ENCODE measurements at regions not wholly inside any gene's neighbourhood (a gene's known extent, or its start where the extent isn't known, plus 50 kb on each side); places are given as distances from the start of the nearest gene placed in this dataset.

- no peak for DNase-seq
These were observed 477.7 kb downstream of the BTBD3 start for GRCh38 chr20:12395353-12395752.

DNA sequence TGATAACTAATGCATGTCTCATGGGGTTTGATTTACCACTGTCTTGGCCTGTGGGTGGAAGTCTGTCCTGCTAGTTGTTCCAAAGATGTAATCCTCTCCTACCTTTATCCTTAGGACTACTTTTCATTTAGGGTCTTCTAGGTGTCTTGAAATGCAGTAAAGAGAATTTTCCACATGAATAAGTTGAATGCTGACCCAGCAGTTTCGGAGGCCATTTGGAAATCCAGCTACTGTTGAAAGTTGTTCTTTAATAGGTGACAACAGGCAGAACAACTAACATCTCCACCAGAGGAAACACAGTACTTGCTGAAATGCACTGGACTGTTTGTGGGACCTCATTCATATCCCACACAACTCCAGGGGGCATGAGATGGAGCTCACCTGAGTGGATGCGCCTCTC is 478.1 kb downstream of the BTBD3 start:
- DNase-seq: no peak

GRCh38 chr20:12399110-12399836 is 481.6 kb downstream of the BTBD3 start:
- no peak for DNase-seq

DNA sequence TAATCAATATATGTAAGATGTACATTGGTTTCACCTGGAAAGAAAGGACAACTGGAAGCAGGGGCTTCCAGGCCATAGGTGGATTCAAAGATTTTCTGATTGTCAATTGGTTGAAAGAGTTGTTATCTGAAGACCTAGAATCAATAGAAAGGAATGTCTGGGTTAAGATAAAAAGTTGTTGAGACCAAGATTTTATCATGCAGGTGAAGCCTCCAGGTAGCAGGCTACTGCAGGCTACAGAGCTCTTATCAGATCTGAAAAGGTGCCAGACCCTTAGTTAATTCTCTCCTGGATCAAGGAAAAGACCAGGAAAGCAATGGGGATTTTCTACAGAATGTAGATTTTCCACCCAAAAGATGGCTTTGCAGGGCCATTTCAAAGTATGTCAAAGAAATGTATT is 487.2 kb downstream of the BTBD3 start:
- no peak for DNase-seq

DNA sequence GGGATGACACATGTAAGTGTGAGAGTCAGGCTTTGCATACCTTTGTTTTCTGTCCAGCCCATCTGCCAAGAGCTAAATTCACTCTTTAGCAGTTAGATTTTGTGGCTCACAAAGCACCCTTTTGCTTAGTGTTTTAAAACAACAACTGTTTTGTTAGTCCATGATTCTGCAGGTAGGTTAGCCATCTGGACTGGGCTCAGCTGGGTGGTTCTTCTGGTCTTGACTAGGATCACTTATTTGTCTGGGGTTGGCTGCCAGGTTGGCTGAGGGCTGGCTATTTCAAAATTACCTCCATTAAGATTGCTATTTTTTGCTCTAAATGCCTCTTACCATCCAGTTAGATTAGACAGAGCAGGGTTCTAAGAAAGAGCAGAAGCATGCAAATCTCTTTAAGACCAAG is 489.3 kb downstream of the BTBD3 start:
- no peak for DNase-seq

DNA sequence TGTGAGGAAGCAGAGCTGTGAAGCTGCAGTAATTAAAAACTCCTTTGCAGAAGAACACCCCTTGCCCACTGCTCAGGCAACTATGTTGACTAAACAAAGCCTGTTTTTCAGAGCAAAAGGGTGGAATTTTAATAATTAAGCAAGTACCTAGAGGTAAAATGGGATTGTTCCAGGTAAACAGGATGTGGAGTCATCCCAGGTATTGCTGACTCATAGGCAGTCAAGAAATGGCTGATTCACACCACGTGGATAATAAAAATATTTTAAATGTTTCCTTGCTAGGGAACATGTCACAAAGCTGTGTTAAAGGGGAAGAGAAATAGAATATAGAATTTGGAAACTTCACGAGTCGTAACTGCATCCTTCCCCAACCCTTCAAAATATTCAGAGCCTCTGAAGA is 491.8 kb downstream of the BTBD3 start:
- no peak for DNase-seq

GRCh38 chr20:12410783-12411182 is 493.1 kb downstream of the BTBD3 start:
- DNase-seq: no peak

- no peak for DNase-seq
These were observed 493.7 kb downstream of the BTBD3 start for GRCh38 chr20:12411246-12411940.

GRCh38 chr20:12413116-12413515 is 495.4 kb downstream of the BTBD3 start:
- DNase-seq: no peak

DNA sequence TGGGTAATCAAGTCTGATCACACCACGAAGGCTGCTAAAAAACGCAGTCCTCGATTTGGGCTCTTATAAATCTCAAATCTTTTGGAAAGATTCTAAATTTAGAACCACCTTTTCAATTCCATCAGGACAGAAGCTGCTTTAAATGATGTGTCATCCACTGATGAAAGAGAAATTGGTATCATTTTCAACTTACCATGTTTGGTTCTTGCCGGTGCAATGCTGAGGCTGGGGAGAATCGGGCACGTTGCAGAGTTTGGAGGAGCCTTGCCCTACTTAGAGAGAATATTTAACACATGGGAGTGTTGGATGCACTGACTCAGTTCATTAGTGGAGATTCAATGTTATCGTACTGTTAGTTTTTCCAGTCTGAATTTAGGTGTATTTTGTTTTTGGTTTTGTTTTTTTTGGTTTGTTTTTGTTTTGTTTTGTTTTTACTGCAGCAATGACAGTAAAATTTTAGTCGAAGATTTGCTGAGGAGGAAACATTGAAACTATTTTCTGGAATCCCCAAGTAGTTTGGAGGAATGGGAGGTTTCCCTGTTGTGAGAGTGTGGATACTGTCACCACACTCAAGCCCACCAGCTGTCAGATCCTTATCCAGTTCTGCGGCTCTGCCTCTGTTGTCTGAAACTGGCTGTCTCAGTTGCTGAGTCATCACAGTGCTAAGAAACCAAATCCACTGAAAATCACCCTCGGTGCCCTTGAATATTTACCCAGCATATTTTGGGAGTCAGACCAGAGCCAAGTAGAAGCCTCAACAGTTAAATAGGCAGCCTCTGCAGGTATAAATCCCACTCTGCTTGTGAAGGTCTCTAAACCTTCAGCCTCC is 497.0 kb downstream of the BTBD3 start:
- DNase-seq: no peak

- no peak for DNase-seq
These were observed 498.6 kb downstream of the BTBD3 start for GRCh38 chr20:12416281-12416680.

DNA sequence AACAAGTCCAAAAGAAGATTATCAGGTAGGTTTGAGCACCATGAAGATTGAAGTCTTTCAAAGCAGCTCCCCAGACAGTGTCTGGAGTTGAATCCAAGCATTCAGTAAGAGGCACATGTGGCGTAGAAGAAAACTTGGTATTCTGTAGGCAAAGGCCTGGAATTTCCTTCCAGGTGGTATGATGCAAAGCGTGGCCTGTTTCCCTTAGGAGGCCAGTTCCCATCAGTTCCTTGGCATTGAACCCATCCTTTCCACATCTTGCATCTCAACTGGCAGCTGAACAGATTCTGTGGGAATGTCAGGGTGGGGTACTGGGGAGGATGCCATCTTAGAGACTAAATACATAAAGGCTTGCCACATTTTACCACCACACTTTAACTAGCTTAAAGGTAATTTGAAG is 516.0 kb downstream of the BTBD3 start:
- DNase-seq: no peak

- no peak for DNase-seq
These were observed 517.0 kb downstream of the BTBD3 start for GRCh38 chr20:12434672-12435071.

DNA sequence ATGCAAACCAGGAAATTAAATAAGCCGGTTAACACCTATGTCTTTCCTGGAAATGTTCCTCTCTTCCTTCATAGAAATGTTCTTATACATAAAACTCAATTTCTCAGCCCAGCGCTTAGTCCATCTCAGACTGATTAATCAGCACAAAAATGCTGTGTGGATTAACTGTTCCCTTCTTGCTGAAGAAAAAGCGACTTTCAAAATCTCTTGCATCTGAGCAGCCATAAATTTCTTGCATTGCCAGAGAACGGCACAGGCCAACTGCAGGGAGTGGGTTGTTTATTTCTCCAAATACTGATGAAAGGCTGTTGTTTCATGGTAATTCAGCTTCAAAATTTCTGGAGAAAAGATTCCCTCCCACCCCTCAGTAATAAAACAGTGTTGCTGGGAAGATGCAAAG is 517.6 kb downstream of the BTBD3 start:
- no peak for DNase-seq

GRCh38 chr20:12453711-12454110 is 536.0 kb downstream of the BTBD3 start:
- no peak for DNase-seq

DNA sequence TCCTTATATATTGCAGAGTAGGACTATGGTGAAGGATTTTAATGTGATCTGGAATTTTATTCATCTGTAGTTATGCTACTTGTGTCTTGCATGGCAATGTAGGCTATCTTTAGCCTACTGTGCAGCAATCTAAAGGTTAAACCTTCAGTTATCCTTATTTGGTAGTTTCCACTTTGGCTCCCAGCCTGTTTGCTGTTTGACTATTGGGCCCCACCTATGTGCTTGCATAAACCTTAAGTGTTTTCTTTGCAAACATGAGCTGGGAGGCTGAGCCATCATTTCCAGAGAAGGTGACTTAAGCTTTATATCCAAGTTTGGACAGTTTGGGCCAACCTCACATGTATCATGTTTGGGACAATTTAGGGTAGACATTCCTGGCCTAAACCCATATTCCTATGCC is 537.5 kb downstream of the BTBD3 start:
- no peak for DNase-seq

DNA sequence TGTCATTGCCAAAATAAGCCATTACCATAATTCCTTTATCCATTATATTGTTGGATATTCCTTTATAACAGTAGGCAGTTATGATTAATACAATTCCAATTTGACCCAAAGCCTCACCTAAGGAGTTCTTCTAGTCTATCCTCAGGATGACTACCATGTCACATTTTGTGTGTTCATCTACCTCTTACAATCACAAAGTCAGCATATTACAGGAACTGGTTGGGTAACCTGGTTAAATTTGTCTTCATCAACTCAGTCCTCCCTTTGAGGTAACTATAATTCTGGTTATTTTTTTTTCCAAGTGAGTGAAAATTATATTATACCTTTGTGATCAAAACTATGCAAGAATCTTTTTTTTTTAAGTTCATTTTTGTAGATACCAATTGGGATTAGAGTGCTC is 540.5 kb downstream of the BTBD3 start:
- no peak for DNase-seq

DNA sequence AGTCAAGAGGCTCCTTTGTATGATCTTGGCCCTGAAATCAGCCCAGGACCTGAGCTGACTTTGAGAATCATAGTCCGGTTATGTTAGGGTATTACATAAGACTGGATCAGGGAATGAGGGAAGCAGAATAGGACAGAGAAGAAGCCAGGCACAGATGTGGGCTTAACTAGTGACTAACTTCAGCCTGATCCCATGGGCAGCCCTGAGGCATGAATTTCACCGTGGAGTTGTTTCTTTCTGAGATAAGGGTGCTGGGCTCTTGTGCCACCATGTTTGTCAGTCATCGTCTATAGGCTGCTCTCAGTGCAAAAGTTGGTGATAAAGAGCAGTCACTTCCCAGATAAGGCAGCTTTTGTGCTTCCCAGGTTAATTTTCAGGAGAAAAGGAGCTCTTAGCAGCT is 544.7 kb upstream of the SPTLC3 start:
- no peak for DNase-seq

DNA sequence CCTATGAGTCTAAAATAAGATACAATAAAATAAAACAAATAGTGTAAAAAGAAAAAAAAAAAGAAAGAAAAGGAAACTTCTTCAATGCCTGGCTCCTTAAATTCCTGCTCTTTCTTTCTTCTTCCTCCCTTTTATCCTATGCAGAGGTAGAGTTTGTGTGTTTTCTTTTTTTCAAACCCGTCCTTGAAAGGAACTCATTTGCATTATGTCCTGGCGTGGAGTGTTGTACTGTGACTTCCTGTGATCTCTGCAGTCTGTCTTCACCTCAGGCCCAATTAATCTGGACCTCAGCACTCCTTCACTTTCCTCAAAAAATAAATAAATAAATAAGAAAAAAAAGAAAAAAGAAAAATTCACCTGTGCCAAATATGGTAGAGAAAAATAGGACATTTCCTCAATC is 541.9 kb upstream of the SPTLC3 start:
- no peak for DNase-seq

DNA sequence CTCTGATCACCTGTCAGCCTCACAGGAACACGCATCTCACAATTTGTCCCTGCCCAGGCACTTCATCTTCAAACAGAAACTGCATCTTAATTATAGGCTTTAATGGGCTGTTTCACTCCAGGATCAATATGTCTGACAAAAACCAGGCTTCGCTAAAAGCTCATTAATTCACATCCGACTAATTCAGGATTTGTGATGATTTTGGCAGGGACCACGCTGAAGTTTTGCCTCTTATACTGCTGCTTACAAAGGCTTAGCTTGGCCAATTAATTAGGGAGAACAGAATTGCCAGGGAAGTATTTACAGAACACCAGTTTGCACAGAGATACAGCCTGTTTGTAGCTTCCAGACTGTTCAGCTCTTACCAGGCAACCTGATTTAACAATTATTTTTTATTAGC is 541.0 kb upstream of the SPTLC3 start:
- DNase-seq: no peak

DNA sequence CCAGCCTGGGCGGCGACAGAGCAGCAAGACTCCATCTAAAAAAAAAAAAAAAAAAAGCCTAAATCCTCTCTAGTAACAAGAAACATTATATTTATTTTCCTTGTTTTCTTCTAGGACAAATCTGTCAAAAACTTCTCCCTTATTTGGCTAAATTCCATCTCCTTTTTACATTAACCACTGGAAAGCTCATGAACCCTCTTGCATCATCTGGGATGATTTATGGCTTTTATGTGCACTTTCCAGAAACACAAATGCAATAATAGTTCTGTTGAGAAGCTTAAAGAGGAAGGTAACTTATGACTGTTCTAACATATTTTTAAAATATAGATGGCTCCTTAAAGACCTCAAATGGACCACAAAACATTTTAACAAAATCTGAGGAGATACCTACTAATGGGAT is 526.1 kb upstream of the SPTLC3 start:
- no peak for DNase-seq

- no peak for DNase-seq
These were observed 506.3 kb upstream of the SPTLC3 start for GRCh38 chr20:12502443-12502842.

DNA sequence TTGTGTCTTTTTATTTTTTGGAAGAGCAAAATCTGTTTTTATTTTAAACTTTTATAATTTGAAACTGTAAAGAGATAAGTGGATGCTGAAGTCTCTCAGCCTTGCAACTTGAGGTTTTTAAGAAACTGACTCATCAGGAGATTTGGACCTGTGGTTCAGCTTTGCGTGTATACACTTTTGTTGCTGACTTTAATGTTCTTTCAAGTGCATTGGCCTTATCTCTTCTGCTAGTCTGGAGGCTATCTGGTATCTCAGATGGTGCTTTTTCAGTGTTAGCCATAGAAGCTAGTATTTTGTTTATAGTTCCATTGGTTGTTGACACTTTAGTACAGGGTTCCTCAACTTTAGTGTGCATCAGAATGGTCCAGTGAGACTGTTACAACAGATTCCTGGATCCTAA is 504.0 kb upstream of the SPTLC3 start:
- no peak for DNase-seq

DNA sequence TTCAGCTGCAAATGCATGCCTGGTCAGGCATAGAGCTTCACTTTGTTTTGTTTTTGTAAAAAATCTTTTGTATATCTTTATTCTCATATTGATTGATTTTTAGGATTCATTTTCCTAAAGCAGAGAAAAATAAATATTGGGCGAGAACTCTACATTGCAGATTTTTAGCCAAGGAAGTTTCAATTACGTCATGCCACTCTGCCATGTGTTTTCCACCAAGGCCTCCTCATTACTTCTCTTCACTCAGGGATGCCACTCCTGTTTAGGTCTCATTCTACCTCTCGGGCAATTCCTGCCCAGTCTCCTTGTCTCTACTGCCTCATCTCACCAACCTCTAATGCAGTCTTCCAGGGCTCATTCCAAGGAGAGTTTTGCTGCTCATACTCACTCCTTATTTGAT is 497.3 kb upstream of the SPTLC3 start:
- no peak for DNase-seq
